SK-N-SH (cell line): ENCODE measurements at regions not wholly inside any gene's neighbourhood (a gene's known extent, or its start where the extent isn't known, plus 50 kb on each side); places are given as distances from the start of the nearest gene placed in this dataset.

Experiments used
- CTCF ChIA-PET: fragments of 300-600, 350-600 bp; formaldehyde crosslinking; extraction: SDS; loops from one replicate; lab custom pipeline; 2021; lab: Yijun Ruan, JAX
- POLR2A ChIA-PET: fragments of 350-600 bp; sonication (Branson Sonifier 250); formaldehyde crosslinking; extraction: SDS; loops from one replicate; lab custom pipeline; 2020; ENCODE audit warnings: antibody characterized with exemption, inconsistent platforms; lab: Yijun Ruan, JAX
- DNase-seq: peaks from one replicate; pipeline ENCODE4 v3.0.0; 2012
- H2AFZ ChIP-seq: fragments of 200-600 bp; sonication (generic); 2 replicates; pipeline ENCODE4 v1.8.1; 2016; ENCODE audit warnings: antibody characterized with exemption, mild to moderate bottlenecking, low read depth
- H3F3A ChIP-seq: fragments of 200-600 bp; sonication (generic); replicated peaks from 2 replicates; pipeline ENCODE3; 2016; ENCODE audit warnings: antibody characterized with exemption, mild to moderate bottlenecking; ENCODE audit not compliant: insufficient read depth
- H3K27ac ChIP-seq, 2 experiments: fragments of 200-500 bp in 1 of 2; fragments of 200-600 bp in 1 of 2; sonication (Bioruptor generic) in 1 of 2; sonication (generic), shearing (Covaris generic) in 1 of 2; 2 replicates each; pipeline versions ENCODE4 v1.5.1 to v1.6.1; 2014 to 2016; ENCODE audit warnings: low read depth in 2 of 2, inconsistent platforms in 1 of 2, low read length in 1 of 2, mild to moderate bottlenecking in 1 of 2, mixed read lengths in 1 of 2
- H3K27me3 ChIP-seq: fragments of 200-600 bp; sonication (generic), shearing (Covaris generic); 2 replicates; pipeline ENCODE4 v1.6.1; 2016; ENCODE audit warnings: mixed run types; ENCODE audit not compliant: insufficient read depth
- H3K36me3 ChIP-seq, 2 experiments: fragments of 200-500 bp in 1 of 2; fragments of 200-600 bp in 1 of 2; sonication (Bioruptor generic) in 1 of 2; sonication (generic) in 1 of 2; replicated peaks in 1 of 2; 2 replicates each; pipeline versions ENCODE3 to v1.5.1; 2014 to 2016; ENCODE audit warnings: low read length in 1 of 2, mild to moderate bottlenecking in 1 of 2; ENCODE audit not compliant: insufficient read depth in 2 of 2, control insufficient read depth in 1 of 2
- H3K4me1 ChIP-seq, 2 experiments: fragments of 200-500 bp in 1 of 2; fragments of 200-600 bp in 1 of 2; sonication (Bioruptor generic) in 1 of 2; sonication (generic), shearing (Covaris generic) in 1 of 2; 2 replicates each; pipeline versions ENCODE4 v1.5.1 to v1.6.1; 2014 to 2016; ENCODE audit warnings: low read depth in 1 of 2, low read length in 1 of 2, mixed run types in 1 of 2; ENCODE audit not compliant: insufficient read depth in 2 of 2, control insufficient read depth in 1 of 2
- H3K4me2 ChIP-seq: fragments of 200-600 bp; sonication (generic), shearing (Covaris generic); 2 replicates; pipeline ENCODE4 v1.6.1; 2017; ENCODE audit warnings: mixed run types
- H3K4me3 ChIP-seq, 2 experiments: fragments of 200-500 bp in 1 of 2; fragments of 200-600 bp in 1 of 2; sonication (Bioruptor generic) in 1 of 2; sonication (generic), shearing (Covaris generic) in 1 of 2; 2 replicates each; pipeline versions ENCODE4 v1.5.1 to v1.8.1; 2014 to 2016; ENCODE audit warnings: low read depth in 2 of 2, inconsistent platforms in 1 of 2, low read length in 1 of 2, mild to moderate bottlenecking in 1 of 2, mixed read lengths in 1 of 2, moderate library complexity in 1 of 2
- H3K79me2 ChIP-seq: fragments of 200-600 bp; sonication (generic); 2 replicates; pipeline ENCODE4 v1.8.1; 2017; ENCODE audit warnings: mild to moderate bottlenecking; ENCODE audit not compliant: insufficient read depth
- H3K9ac ChIP-seq: fragments of 200-600 bp; sonication (generic); 2 replicates; pipeline ENCODE4 v1.6.1; 2017; ENCODE audit warnings: mixed run types
- H3K9me2 ChIP-seq: fragments of 200-600 bp; sonication (generic); 2 replicates; pipeline ENCODE4 v1.6.1; 2017; ENCODE audit warnings: mixed run types
- H3K9me3 ChIP-seq: fragments of 200-600 bp; sonication (generic); 2 replicates; pipeline ENCODE4 v1.6.1; 2017; ENCODE audit warnings: mixed run types, mild to moderate bottlenecking, moderate library complexity
- H4K20me1 ChIP-seq: fragments of 200-600 bp; sonication (generic); 2 replicates; pipeline ENCODE4 v1.6.1; 2017; ENCODE audit warnings: mild to moderate bottlenecking, mixed run types; ENCODE audit not compliant: insufficient read depth
- CTCF ChIP-seq: fragments of 200-600 bp; sonication (generic); IDR thresholded peaks from 2 replicates; pipeline ENCODE4 v1.6.1; 2017; ENCODE audit warnings: antibody characterized with exemption, mild to moderate bottlenecking, moderate library complexity
- ELF1 ChIP-seq: IDR thresholded peaks from 2 replicates; pipeline ENCODE4 v1.4.0; 2012
- EP300 ChIP-seq, 2 experiments: IDR thresholded peaks; 2 replicates each; pipeline versions ENCODE4 v1.4.0 to v1.6.1; 2012; ENCODE audit warnings: borderline replicate concordance in 1 of 2, low read depth in 1 of 2, low read length in 1 of 2
- EZH2phosphoT487 ChIP-seq: fragments of 200-600 bp; sonication (generic); IDR thresholded peaks from 2 replicates; pipeline ENCODE4 v1.6.1; 2017; ENCODE audit warnings: low read depth, mixed run types, mild to moderate bottlenecking, antibody characterized with exemption, moderate library complexity, borderline replicate concordance
- FOSL2 ChIP-seq: IDR thresholded peaks from 2 replicates; pipeline ENCODE4 v1.4.0; 2012; ENCODE audit warnings: low read depth, mild to moderate bottlenecking, moderate library complexity, borderline replicate concordance
- FOXM1 ChIP-seq: IDR thresholded peaks from 2 replicates; pipeline ENCODE4 v1.4.0; 2012; ENCODE audit warnings: low read depth, mild to moderate bottlenecking
- MAX ChIP-seq: IDR thresholded peaks from 2 replicates; pipeline ENCODE4 v1.4.0; 2012; ENCODE audit warnings: low read depth
- MEF2A ChIP-seq: IDR thresholded peaks from 2 replicates; pipeline ENCODE4 v1.4.0; 2012; ENCODE audit warnings: low read depth, borderline replicate concordance
- MXI1 ChIP-seq: IDR thresholded peaks from 2 replicates; pipeline ENCODE4 v1.6.1; 2012; ENCODE audit warnings: mild to moderate bottlenecking, low read depth, low read length, improper control_type of control experiment
- NFIC ChIP-seq: IDR thresholded peaks from 2 replicates; pipeline ENCODE4 v1.4.0; 2012; ENCODE audit warnings: borderline replicate concordance
- NRF1 ChIP-seq: IDR thresholded peaks from 2 replicates; pipeline ENCODE4 v1.6.1; 2012; ENCODE audit warnings: low read depth, mild to moderate bottlenecking, low read length
- PBX3 ChIP-seq: IDR thresholded peaks from 2 replicates; pipeline ENCODE4; 2012
- POLR2AphosphoS5 ChIP-seq: IDR thresholded peaks from 2 replicates; pipeline ENCODE4 v1.6.1; 2012; ENCODE audit warnings: low read depth, low read length
- RAD21 ChIP-seq: IDR thresholded peaks from 2 replicates; pipeline ENCODE4 v1.6.1; 2012; ENCODE audit warnings: mild to moderate bottlenecking, low read length
- RXRA ChIP-seq: IDR thresholded peaks from 2 replicates; pipeline ENCODE4 v1.4.0; 2012; ENCODE audit warnings: low read depth, mild to moderate bottlenecking, borderline replicate concordance
- SMC3 ChIP-seq: IDR thresholded peaks from 2 replicates; pipeline ENCODE4 v1.6.1; 2012; ENCODE audit warnings: low read depth, low read length, improper control_type of control experiment
- TAF1 ChIP-seq: IDR thresholded peaks from 2 replicates; pipeline ENCODE4 v1.6.1; 2012; ENCODE audit warnings: low read depth, mild to moderate bottlenecking, low read length, moderate library complexity, borderline replicate concordance
- TCF12 ChIP-seq: IDR thresholded peaks from 2 replicates; pipeline ENCODE4 v1.4.0; 2012
- TEAD4 ChIP-seq: IDR thresholded peaks from 2 replicates; pipeline ENCODE4 v1.4.0; 2012; ENCODE audit warnings: mild to moderate bottlenecking, borderline replicate concordance; ENCODE audit not compliant: insufficient read depth
- USF2 ChIP-seq: fragments of 150-350 bp; IDR thresholded peaks from 2 replicates; pipeline ENCODE4 v1.6.1; 2017; ENCODE audit warnings: antibody characterized with exemption, low read length, low read depth, borderline replicate concordance
- ZBTB33 ChIP-seq: IDR thresholded peaks from 2 replicates; pipeline ENCODE4 v1.4.0; 2012; ENCODE audit warnings: low read depth, borderline replicate concordance
- WGBS: methylation state at CpG from one replicate; pipeline ENCODE4 v1.1.6; 2017; ENCODE audit warnings: low lambda C conversion rate; 5-methylcytosine and 5-hydroxymethylcytosine counted together

- H3K9me2 ChIP-seq, result no peaks in the 10 kb centered on the region
- H3K36me3 ChIP-seq, result no peaks in the 10 kb centered on the region
- CTCF ChIA-PET, result interaction anchor here (0.6 to 1.0 kb wide), 2 partner anchors 19 to 1088 kb away, joined by 3 read pairs; no protein-coding TSS in a partner anchor
- WGBS, result 55% methylated on average over 4 of the region's 4 CpGs
- H3K79me2 ChIP-seq, result no peaks in the 10 kb centered on the region
- peaks cover 0 to 6% of the 10 kb centered on the region in 2 experiments; a peak in 1 of 4 replicates for H3K4me1 ChIP-seq
- H3F3A ChIP-seq, result no peaks in the 10 kb centered on the region
- H3K27me3 ChIP-seq, result no peaks in the 10 kb centered on the region
- H3K27ac ChIP-seq, result no peak overlapping the region
- H4K20me1 ChIP-seq, result no peaks in the 10 kb centered on the region
- no peak overlapping the region for H3K4me2 ChIP-seq
- no peak overlapping the region for H3K9ac ChIP-seq
- H2AFZ ChIP-seq, result no peak overlapping the region
- TF ChIP-seq EZH2phosphoT487 (no peak), TAF1 (no peak), SMC3 (no peak), TCF12 (no peak), NFIC (no peak), MEF2A (no peak), MXI1 (no peak), FOXM1 (no peak), FOSL2 (no peak), RAD21 (no peak), RXRA (no peak), TEAD4 (no peak), NRF1 (no peak), CTCF (no peak)
- POLR2A ChIA-PET, result no interaction called here
- no peaks in the 10 kb centered on the region for H3K9me3 ChIP-seq
- no peak for DNase-seq
- H3K4me3 ChIP-seq, result no peak overlapping the region
These were observed 91.8 kb upstream of the MAN2A1 start for GRCh38 chr5:109597893-109598292.

GRCh38 chr5:109594217-109594616 is 95.5 kb upstream of the MAN2A1 start:
- Histone ChIP-seq H3K9me3 (no peaks in the 10 kb centered on the region), H3K36me3 (no peaks in the 10 kb centered on the region), H3K79me2 (no peaks in the 10 kb centered on the region), H3K9me2 (no peaks in the 10 kb centered on the region), H3K4me3 (no peak overlapping the region), H3K4me1 (peaks cover 0 to 6% of the 10 kb centered on the region in 2 experiments; a peak in 1 of 4 replicates), H3K4me2 (no peak overlapping the region), H3K27me3 (no peaks in the 10 kb centered on the region), H2AFZ (no peak overlapping the region), H4K20me1 (no peaks in the 10 kb centered on the region), H3K9ac (no peak overlapping the region), H3K27ac (no peak overlapping the region), H3F3A (no peaks in the 10 kb centered on the region)
- ChIA-PET CTCF (no interaction called here), POLR2A (no interaction called here)
- DNase-seq, result no peak
- 60% methylated on average over 3 of the region's 3 CpGs for WGBS
- TF ChIP-seq ELF1 (no peak), NRF1 (no peak), EP300 (IDR thresholded peaks at IDR 0.05; ENCODE audit: borderline replicate concordance in 1 of 2, low read depth in 1 of 2, low read length in 1 of 2) (no peak), NFIC (no peak), PBX3 (no peak), ZBTB33 (no peak), USF2 (no peak), EZH2phosphoT487 (no peak), POLR2AphosphoS5 (no peak), MAX (no peak)
